EL (cell line): ENCODE measurements at regions not wholly inside any gene's neighbourhood (a gene's known extent, or its start where the extent isn't known, plus 50 kb on each side); places are given as distances from the start of the nearest gene placed in this dataset.

Source experiments
- DNase-seq: peaks from one replicate; pipeline ENCODE4 v3.0.0-alpha.2; 2016

GRCh38 chr16:73172241-73172972 lies 124.5 kb upstream of the ZFHX3 start:
- peak; percentile 89 for DNase-seq

- DNase-seq = no peak
Measured at GRCh38 chr16:73171901-73172240, 123.9 kb upstream of the ZFHX3 start.

- DNase-seq = no peak
Measured at GRCh38 chr16:73171380-73171779, 123.5 kb upstream of the ZFHX3 start.

- no peak for DNase-seq
Measured at GRCh38 chr16:73170612-73171038, 122.7 kb upstream of the ZFHX3 start.

GRCh38 chr16:73166947-73167550 lies 119.1 kb upstream of the ZFHX3 start:
- no peak for DNase-seq

GRCh38 chr16:73166441-73166851 lies 118.5 kb upstream of the ZFHX3 start:
- no peak for DNase-seq

- DNase-seq = no peak
Measured at GRCh38 chr16:73163238-73163815, 115.4 kb upstream of the ZFHX3 start.

GRCh38 chr16:73161977-73162376 lies 114.0 kb upstream of the ZFHX3 start:
- DNase-seq = no peak

GRCh38 chr16:73159296-73159695 lies 111.4 kb upstream of the ZFHX3 start:
- DNase-seq = no peak

- DNase-seq = no peak
Measured at GRCh38 chr16:73157861-73158260, 109.9 kb upstream of the ZFHX3 start.

- no peak for DNase-seq
Measured at GRCh38 chr16:73154063-73154870, 106.3 kb upstream of the ZFHX3 start.

GRCh38 chr16:73152386-73153125 lies 104.6 kb upstream of the ZFHX3 start:
- DNase-seq = no peak

- no peak for DNase-seq
Measured at GRCh38 chr16:73151941-73152340, 104.0 kb upstream of the ZFHX3 start.

- DNase-seq = no peak
Measured at GRCh38 chr16:73151225-73151624, 103.3 kb upstream of the ZFHX3 start.

- no peak for DNase-seq
Measured at GRCh38 chr16:73150786-73151185, 102.9 kb upstream of the ZFHX3 start.

- no peak for DNase-seq
Measured at GRCh38 chr16:73149334-73149733, 101.4 kb upstream of the ZFHX3 start.

GRCh38 chr16:73147958-73148357 lies 100.0 kb upstream of the ZFHX3 start:
- no peak for DNase-seq

GRCh38 chr16:73145166-73145880 lies 97.4 kb upstream of the ZFHX3 start:
- no peak for DNase-seq

- peak; percentile 29 for DNase-seq
Measured at GRCh38 chr16:73143576-73144422, 95.9 kb upstream of the ZFHX3 start.

- DNase-seq = no peak
Measured at GRCh38 chr16:73143002-73143401, 95.1 kb upstream of the ZFHX3 start.
